Kidney (tissue), 13 donors: ENCODE measurements at regions not wholly inside any gene's neighbourhood (a gene's known extent, or its start where the extent isn't known, plus 50 kb on each side); places are given as distances from the start of the nearest gene placed in this dataset.

Source experiments
- DNase-seq, 5 donors: peaks; one replicate each; pipeline ENCODE4 v3.0.0-alpha.2; 2013 to 2020
- FAIRE-seq: peaks from 2 replicates; lab custom pipeline; 2012; peaks lifted over from hg19 to GRCh38; lab: Jason Lieb, UNC
- H3K27ac ChIP-seq, 2 donors: one replicate each; pipeline ENCODE4 v1.7.0; 2013; ENCODE audit warnings: low read depth in 2 of 2, low read length in 2 of 2, inconsistent platforms in 1 of 2
- H3K27me3 ChIP-seq: one replicate; pipeline ENCODE4 v1.7.1; 2013; ENCODE audit warnings: low read length, inconsistent platforms; ENCODE audit not compliant: control insufficient read depth, insufficient read depth
- H3K36me3 ChIP-seq, 3 donors: one replicate each; pipeline versions ENCODE4 v1.7.0 to v1.7.1; 2013; ENCODE audit warnings: low read length in 3 of 3, control low read depth in 1 of 3, inconsistent platforms in 1 of 3; ENCODE audit not compliant: insufficient read depth in 3 of 3, control insufficient read depth in 2 of 3
- H3K4me1 ChIP-seq, 3 donors: one replicate each; pipeline versions ENCODE4 v1.7.0 to v1.7.1; 2013; ENCODE audit warnings: low read length in 3 of 3, inconsistent platforms in 1 of 3, low read depth in 1 of 3; ENCODE audit not compliant: control insufficient read depth in 2 of 3, insufficient read depth in 2 of 3
- H3K4me3 ChIP-seq, 3 donors: one replicate each; pipeline versions ENCODE4 v1.7.0 to v1.8.1; 2013; ENCODE audit warnings: low read length in 3 of 3, control low read depth in 1 of 3, inconsistent platforms in 1 of 3
- H3K9ac ChIP-seq, 3 donors: one replicate each; pipeline versions ENCODE4 v1.7.0 to v1.7.1; 2013; ENCODE audit warnings: low read length in 3 of 3, control low read depth in 1 of 3, inconsistent platforms in 1 of 3
- H3K9me3 ChIP-seq, 3 donors: one replicate each; pipeline versions ENCODE4 v1.7.0 to v1.7.1; 2013; ENCODE audit warnings: low read length in 3 of 3, control low read depth in 1 of 3, inconsistent platforms in 1 of 3; ENCODE audit not compliant: control insufficient read depth in 2 of 3, insufficient read depth in 1 of 3
- CTCF ChIP-seq: IDR thresholded peaks from 3 replicates; pipeline ENCODE4 v1.5.1; 2012; ENCODE audit warnings: mild to moderate bottlenecking, moderate library complexity, borderline replicate concordance; ENCODE audit not compliant: insufficient read depth; ENCODE audit errors: extremely low read depth
- intact Hi-C: fragments of 100-400 bp; cut with DNase I; formaldehyde crosslinking; loops from one replicate; pipeline ENCODE4 v1.11.1; 2022
- donor health status: control.
- donor health status: control.
- donor health status: control.
- donor health status: control.
- donor health status: control.
- donor health status: DM: yes; HTN: yes; CAD: no.
- donor health status: Normal renal cell carcinoma (clear cell type).

GRCh38 chr6:149266659-149267058 lies 50.9 kb upstream of the TAB2 start:
- Histone ChIP-seq H3K27ac (no peak overlapping the region), H3K27me3 (no peaks in the 10 kb centered on the region), H3K4me1 (no peaks in the 10 kb centered on the region), H3K9me3 (no peaks in the 10 kb centered on the region), H3K4me3 (no peak overlapping the region), H3K9ac (no peak overlapping the region), H3K36me3 (no peaks in the 10 kb centered on the region)
- intact Hi-C loops = no loop called here
- TF ChIP-seq CTCF = no peak
- DNase-seq (no peak), FAIRE-seq (no peak)

GRCh38 chr6:149267072-149267471 lies 50.4 kb upstream of the TAB2 start:
- no peaks in the 10 kb centered on the region for H3K4me1 ChIP-seq
- no peaks in the 10 kb centered on the region for H3K9me3 ChIP-seq
- H3K36me3 ChIP-seq = no peaks in the 10 kb centered on the region
- no peak overlapping the region for H3K9ac ChIP-seq
- no peaks in the 10 kb centered on the region for H3K27me3 ChIP-seq
- intact Hi-C loops = no loop called here
- FAIRE-seq (no peak), DNase-seq (no peak)
- H3K27ac ChIP-seq = no peak overlapping the region
- no peak for TF ChIP-seq CTCF
- no peak overlapping the region for H3K4me3 ChIP-seq

GRCh38 chr6:149267513-149268043 lies 49.9 kb upstream of the TAB2 start:
- H3K4me1 ChIP-seq = no peaks in the 10 kb centered on the region
- H3K9ac ChIP-seq = no peak overlapping the region
- DNase-seq (no peak), FAIRE-seq (no peak)
- intact Hi-C loops = no loop called here
- no peaks in the 10 kb centered on the region for H3K36me3 ChIP-seq
- no peak overlapping the region for H3K4me3 ChIP-seq
- no peak for TF ChIP-seq CTCF
- H3K9me3 ChIP-seq = no peaks in the 10 kb centered on the region
- no peaks in the 10 kb centered on the region for H3K27me3 ChIP-seq
- H3K27ac ChIP-seq = no peak overlapping the region
